AG09319 (cell line): ENCODE measurements at regions not wholly inside any gene's neighbourhood (a gene's known extent, or its start where the extent isn't known, plus 50 kb on each side); places are given as distances from the start of the nearest gene placed in this dataset.

Experiments used
- DNase-seq: peaks from one replicate; pipeline ENCODE4 v3.0.0-alpha.2; 2010; ENCODE audit warnings: low read depth; ENCODE audit errors: extremely low read depth
- TF ChIP-seq, protein P1 (sequence below): IDR thresholded peaks from 2 replicates; pipeline ENCODE4 v1.5.1; 2011; ENCODE audit warnings: low read depth, mild to moderate bottlenecking, inconsistent platforms, low read length, moderate library complexity

DNA sequence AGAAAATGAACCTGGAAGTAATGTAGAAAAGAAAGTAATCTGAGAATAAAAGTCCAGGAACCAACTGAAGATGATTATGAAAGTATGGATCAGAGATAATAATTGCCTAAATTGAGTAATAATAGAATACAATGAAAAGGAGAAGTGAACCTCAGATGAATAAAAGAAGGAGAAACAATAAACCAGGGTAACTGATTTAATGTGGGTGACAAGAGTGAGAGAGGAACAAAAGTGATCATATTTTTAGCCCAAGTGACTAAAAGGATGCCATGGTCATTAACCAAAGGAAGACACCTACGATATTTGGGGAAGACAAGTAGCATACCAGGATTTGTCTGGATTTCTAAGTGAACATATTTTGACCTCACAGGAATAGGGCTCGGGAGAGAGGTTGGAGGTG, 600.6 kb downstream of the RNF144A start:
- DNase-seq: no peak
- TF ChIP-seq, protein P1, sequence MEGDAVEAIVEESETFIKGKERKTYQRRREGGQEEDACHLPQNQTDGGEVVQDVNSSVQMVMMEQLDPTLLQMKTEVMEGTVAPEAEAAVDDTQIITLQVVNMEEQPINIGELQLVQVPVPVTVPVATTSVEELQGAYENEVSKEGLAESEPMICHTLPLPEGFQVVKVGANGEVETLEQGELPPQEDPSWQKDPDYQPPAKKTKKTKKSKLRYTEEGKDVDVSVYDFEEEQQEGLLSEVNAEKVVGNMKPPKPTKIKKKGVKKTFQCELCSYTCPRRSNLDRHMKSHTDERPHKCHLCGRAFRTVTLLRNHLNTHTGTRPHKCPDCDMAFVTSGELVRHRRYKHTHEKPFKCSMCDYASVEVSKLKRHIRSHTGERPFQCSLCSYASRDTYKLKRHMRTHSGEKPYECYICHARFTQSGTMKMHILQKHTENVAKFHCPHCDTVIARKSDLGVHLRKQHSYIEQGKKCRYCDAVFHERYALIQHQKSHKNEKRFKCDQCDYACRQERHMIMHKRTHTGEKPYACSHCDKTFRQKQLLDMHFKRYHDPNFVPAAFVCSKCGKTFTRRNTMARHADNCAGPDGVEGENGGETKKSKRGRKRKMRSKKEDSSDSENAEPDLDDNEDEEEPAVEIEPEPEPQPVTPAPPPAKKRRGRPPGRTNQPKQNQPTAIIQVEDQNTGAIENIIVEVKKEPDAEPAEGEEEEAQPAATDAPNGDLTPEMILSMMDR: no peak

DNA sequence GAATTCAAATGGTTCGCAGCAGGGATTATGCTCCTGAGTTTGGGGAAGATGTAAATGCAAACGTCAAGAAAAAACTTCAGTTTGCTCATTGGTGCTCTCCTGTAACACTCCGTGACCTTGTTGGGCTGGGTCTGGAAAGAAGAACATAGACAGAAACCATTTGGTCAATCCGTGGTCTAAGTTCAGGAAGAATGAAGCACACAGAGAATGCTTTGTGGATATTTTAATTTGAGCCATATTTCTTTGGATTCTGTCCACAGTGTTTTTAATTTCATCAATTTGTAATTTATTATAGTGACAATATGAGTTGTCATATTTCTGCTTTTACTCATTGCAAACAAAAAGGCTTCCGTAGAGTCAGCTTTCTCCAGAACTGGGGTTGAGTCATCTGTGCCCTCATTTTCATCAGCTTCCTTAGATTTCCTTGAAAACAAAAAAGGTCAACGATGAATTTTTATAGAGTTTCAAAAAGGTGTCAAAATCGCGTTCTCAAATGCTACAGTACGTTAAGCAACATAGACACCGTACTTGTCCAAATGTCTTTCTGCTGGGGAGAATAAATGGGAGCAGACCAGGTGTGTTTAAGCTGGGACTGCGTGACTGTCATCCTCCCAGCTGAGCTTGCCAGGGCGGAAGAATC, 606.4 kb downstream of the RNF144A start:
- no peak for DNase-seq
- TF ChIP-seq, protein P1: no peak

DNA sequence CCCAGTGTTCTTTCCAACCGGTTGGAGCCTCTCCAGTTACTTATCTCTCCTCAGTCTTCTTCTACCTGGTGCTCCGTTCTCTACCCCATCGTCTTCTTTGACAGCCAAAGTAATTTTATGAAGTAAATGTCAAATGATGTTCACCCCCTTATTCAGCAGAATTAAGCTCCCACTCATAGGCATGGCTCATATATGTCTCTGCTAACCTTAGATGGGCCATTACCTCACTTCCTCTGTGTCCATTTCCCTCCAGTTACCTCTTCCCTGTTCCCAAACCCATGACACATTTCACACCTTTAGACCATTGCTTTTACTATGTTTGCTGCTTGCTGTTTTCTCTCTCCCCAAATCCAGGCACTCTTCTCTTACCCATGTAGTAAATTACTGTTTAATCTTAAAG, 607.0 kb downstream of the RNF144A start:
- TF ChIP-seq, protein P1: no peak
- DNase-seq: no peak

DNA sequence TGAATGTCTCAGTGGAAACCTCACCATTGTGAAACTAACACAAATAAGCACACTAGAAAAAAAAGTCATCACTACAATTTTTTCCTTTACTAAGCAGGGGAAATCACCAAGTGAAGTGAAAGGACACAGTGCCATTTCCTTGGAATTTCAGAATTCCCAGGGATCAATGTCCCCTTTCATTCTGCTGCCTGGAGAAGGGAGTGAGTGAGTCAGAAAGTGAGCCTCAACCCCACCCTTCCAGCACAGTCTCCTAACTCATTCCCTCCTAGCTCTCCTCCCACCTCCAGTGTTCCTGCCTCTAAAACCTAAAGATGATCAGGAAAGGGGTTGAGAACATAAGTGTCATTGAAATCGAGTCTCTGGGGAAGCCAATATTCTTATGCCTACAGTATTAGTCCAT, 608.5 kb downstream of the RNF144A start:
- TF ChIP-seq, protein P1: no peak
- no peak for DNase-seq

DNA sequence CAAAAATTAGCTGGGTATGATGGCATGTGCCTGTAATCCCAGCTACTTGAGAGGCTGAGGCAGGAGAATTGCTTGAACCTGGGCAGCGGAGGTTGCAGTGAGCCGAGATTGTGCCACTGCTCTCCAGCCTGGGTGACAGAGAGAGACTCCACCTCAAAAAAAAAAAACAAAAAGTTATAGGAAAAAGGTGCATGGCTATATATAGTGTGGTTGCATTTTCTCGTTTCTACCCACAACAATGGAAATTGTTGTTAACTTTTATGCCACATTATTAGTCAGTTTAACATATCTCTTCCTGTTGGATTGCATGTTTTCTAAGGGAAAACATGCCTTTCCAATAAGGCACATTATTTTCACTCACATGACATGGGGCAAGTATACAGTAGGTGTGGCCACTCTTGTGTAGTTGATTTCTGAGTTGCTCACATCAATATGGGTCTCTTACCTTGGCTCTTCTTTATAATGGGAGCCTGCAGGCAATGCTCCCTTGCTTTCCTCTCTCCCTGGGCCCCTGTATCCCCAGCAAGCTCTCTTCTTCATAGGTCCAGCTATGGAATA, 610.0 kb downstream of the RNF144A start:
- TF ChIP-seq, protein P1: no peak
- no peak for DNase-seq

DNA sequence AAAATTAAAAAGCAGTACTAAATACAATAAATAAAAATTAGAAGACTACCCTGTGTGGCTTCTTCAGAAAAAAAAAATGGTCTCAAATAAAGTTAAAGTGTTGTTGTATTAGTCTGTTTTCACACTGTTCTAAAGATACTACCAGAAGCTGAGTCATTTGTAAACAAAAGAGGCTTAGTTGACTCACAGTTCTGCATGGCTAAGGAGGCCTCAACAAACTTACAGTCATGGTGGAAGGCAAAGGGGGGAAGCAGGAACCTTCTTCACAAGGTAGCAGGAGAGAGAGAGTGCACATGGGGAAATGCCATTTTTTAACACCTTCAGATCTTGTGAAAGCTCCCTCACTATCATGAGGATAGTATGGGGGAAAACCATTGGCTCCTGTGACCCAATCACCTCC, 612.8 kb downstream of the RNF144A start:
- DNase-seq: no peak
- TF ChIP-seq, protein P1: no peak

DNA sequence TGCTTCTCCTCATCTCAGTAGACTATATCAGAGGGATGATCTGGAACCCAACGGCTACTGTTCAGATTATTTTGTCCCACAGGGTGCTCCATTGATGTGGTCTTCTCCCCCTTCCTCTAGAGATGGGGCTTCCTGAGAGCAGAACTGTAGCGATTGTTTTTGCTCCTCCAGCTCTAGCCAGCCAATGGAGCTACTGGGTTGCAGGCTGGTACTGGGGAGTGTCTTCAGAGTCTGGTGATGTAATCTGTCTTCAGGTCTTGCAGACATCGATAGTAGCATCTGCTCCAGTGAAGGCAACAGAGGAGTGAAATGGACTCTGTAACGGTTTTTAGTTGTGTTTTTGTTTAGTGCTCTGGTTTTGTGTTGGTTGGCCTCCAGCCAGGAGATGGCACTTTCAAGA, 621.9 kb downstream of the RNF144A start:
- DNase-seq: no peak
- TF ChIP-seq, protein P1: no peak
